GM18520 (cell line): ENCODE measurements at regions not wholly inside any gene's neighbourhood (a gene's known extent, or its start where the extent isn't known, plus 50 kb on each side); places are given as distances from the start of the nearest gene placed in this dataset.

Experiments
- ATAC-seq: cut with Tn5 transposase; IDR thresholded peaks from one replicate; pipeline ENCODE4 v1.9.1; 2021; ENCODE audit not compliant: unreplicated experiment

GRCh38 chr10:113410618-113411017 is 142.2 kb upstream of the HABP2 start:
- ATAC-seq = no peak

- ATAC-seq = no peak
These were observed 141.4 kb upstream of the HABP2 start for GRCh38 chr10:113411456-113411855.

- no peak for ATAC-seq
These were observed 140.7 kb upstream of the HABP2 start for GRCh38 chr10:113412161-113412560.

- ATAC-seq = no peak
These were observed 138.3 kb upstream of the HABP2 start for GRCh38 chr10:113414543-113414942.

GRCh38 chr10:113415246-113415645 is 137.6 kb upstream of the HABP2 start:
- no peak for ATAC-seq

GRCh38 chr10:113420057-113420732 is 132.7 kb upstream of the HABP2 start:
- no peak for ATAC-seq

- ATAC-seq = no peak
These were observed 131.8 kb upstream of the HABP2 start for GRCh38 chr10:113420733-113421675.

- no peak for ATAC-seq
These were observed 130.5 kb upstream of the HABP2 start for GRCh38 chr10:113422371-113422770.

GRCh38 chr10:113423981-113424721 is 128.7 kb upstream of the HABP2 start:
- no peak for ATAC-seq

- ATAC-seq = no peak
These were observed 127.8 kb upstream of the HABP2 start for GRCh38 chr10:113425008-113425407.

- no peak for ATAC-seq
These were observed 127.3 kb upstream of the HABP2 start for GRCh38 chr10:113425541-113425951.

- no peak for ATAC-seq
These were observed 126.5 kb upstream of the HABP2 start for GRCh38 chr10:113426181-113426877.

- ATAC-seq = no peak
These were observed 125.6 kb upstream of the HABP2 start for GRCh38 chr10:113427236-113427735.

- ATAC-seq = no peak
These were observed 124.9 kb upstream of the HABP2 start for GRCh38 chr10:113427811-113428558.

- ATAC-seq = no peak
These were observed 122.0 kb upstream of the HABP2 start for GRCh38 chr10:113430634-113431397.

GRCh38 chr10:113431398-113432160 is 121.3 kb upstream of the HABP2 start:
- ATAC-seq = no peak

- no peak for ATAC-seq
These were observed 119.1 kb upstream of the HABP2 start for GRCh38 chr10:113433711-113434110.

- ATAC-seq = no peak
These were observed 118.5 kb upstream of the HABP2 start for GRCh38 chr10:113434315-113434714.
